Kidney glomerular epithelial cell (primary cell): ENCODE measurements at regions not wholly inside any gene's neighbourhood (a gene's known extent, or its start where the extent isn't known, plus 50 kb on each side); places are given as distances from the start of the nearest gene placed in this dataset.
A peak's percentile ranks its signal among the peaks of the same experiment; 100 is the strongest.
"Not testable (repeated sequence)": the region's sequence is repeated elsewhere in the genome, so short reads cannot be mapped to it uniquely, and the experiment has no call there.

Source experiments
- DNase-seq: peaks from one replicate; lab custom pipeline; 2025; lab: John Stamatoyannopoulos, UW

GRCh38 chr18:6525604-6526003 lies 110.9 kb upstream of the L3MBTL4 start:
- DNase-seq: no peak

DNA sequence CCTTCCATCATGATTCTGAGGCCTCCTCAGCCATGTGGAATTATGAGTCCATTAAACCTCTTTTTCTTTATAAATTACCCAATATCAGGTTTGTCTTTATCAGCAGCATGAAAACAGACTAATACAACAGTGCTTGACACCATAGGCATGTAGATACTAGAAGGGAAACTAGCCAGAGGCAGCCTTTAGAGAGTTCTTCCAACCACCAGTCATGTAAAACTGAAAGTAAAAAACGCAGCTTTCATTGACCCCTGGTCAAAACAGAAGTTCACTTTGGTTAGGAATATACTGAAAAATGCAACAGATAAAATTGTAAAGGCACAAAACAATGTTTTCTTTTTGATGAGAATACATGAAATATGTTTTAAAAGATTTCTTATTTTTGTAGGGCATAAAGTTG lies 122.8 kb upstream of the L3MBTL4 start:
- DNase-seq: no peak

GRCh38 chr18:6541131-6541679 lies 126.5 kb upstream of the L3MBTL4 start:
- DNase-seq: not testable (repeated sequence)

GRCh38 chr18:6542296-6542695 lies 127.6 kb upstream of the L3MBTL4 start:
- no peak for DNase-seq

- DNase-seq: peak; percentile 47
These were observed 128.7 kb upstream of the L3MBTL4 start for GRCh38 chr18:6543330-6543908.

- DNase-seq: no peak
These were observed 131.5 kb upstream of the L3MBTL4 start for GRCh38 chr18:6546229-6546628.

DNA sequence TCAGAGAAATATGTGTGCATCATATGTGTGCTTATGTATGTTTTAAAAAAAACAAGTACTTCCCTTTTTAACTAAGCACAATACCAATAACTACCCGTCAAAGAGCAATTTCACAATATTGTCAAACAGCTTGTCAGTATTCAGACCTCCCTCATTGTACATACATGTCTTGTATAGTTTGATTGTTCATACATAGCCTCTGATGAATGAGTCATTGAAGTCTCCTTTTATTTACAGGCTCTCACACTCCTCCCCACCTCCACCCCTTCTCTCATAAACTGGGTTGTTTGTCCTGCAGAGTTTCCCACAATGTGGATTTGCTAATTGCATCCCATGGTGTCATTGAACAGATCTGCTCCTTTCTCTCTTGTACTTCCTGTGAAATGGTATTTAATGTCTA lies 132.8 kb upstream of the L3MBTL4 start:
- no peak for DNase-seq

- no peak for DNase-seq
These were observed 138.7 kb upstream of the L3MBTL4 start for GRCh38 chr18:6553234-6553900.

DNA sequence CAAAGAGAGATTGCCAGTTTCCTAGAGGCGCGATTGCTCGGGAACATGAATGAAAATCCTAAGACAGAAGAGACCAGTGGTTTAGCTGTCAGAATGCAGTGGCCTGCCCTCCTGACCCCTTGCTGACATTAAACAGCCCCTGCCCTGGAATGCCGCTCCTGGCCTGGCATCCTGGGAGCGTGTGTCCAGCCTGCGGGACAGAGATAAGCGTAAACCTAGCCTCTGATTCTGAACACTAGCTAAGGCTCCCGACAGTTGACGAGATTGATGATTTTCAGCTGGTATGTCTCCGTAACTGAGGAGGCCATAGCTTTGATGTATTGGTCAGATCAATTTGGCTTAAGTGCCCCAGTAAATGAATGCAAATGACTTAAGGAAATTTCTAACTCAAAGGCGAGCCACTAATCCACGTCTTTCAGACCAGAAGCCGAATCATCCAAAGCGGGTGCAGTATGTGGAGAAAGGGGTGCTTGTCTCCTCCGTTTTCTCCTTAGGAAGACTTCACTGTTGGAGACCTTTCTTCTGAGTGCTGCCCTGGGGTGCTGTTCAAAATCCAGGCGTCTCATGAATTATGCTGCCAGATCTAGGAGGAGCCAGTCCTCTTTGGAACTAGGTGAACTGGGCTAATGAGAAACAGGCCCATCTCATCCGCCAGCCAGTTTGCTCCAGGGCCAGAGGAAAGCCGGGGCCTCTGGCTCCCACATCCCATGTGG lies 142.5 kb upstream of the L3MBTL4 start:
- DNase-seq: no peak

DNA sequence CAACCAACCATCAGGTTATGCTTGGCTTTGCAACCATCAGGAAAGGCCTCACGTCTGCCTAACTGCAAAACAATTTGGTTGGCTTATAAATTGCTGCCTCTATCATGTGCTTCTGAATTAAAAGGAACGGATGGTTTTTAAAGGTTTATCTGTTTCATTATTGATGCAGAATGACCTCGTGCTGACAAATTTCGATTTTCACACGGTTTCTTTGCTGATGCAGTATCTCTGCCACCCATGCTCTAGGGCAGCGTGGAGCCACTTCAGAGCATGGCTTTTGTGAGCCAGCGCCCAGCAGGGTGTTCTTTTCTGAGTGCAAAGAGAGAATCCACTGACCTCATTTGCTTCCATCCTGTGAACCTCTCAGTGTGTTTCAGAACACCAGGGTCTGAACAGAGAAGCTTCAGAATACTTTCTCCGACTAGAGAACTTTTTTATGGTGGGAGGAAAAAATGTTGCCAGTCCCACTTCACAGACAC lies 143.1 kb upstream of the L3MBTL4 start:
- DNase-seq: no peak

GRCh38 chr18:6558446-6559156 lies 143.9 kb upstream of the L3MBTL4 start:
- DNase-seq: no peak

DNA sequence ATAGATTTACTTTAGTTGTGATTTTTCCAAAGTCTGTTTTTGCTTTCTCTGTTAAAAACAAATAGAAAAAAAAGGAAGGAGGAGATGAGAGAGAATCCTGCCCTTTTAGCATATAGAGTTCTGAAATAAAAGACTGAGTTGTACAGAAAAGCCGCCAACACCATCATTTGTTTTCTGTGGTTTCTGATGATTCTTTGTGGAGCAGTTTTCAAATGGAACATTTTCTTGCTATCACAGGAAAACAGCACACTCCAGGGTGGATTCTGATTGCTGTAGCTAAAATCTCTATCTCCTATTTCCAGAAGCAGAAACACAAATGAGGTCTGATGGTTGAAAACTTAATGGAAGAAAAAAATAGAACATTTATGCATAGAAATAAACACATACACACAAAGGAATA lies 144.6 kb upstream of the L3MBTL4 start:
- no peak for DNase-seq

DNA sequence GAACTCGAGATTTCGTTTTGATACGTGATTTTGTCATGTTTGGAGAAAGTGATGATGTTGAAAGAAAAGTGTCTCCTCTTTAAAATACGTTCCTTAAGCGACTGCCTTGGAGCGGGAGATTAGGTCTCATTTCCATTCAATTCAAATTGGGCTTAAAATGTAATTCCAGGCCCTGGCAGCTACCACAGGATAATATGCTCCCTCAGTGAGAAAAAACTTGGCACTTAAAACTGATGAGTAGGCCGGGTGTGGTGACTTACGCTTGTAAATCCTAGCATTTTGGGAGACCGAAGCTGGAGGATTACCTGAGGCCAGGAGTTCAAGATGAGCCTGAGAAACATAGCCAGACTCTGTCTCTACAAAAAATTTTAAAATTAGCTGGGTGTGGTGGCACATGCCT lies 146.3 kb upstream of the L3MBTL4 start:
- DNase-seq: no peak

- DNase-seq: no peak
These were observed 146.7 kb upstream of the L3MBTL4 start for GRCh38 chr18:6561420-6561861.

DNA sequence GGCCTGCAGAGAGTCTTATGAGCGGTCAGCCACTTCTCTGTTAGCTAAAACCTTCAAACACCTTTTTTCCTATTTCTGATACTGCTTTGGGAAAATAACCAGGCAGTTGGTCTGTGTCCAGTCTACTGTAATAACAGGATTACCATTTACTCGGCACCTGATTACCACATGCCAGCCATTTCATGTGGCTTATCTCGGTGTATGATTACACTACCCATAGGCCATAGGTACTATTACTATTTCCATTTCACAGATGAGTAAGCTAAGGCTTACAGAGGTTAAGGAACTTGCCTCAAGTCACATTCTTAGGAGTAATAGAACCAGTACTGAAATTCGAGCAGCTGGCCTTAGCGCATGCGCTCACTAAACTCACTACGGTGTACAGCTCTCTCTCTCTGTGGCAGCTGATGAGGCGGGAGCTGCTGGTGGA lies 147.2 kb upstream of the L3MBTL4 start:
- DNase-seq: no peak

DNA sequence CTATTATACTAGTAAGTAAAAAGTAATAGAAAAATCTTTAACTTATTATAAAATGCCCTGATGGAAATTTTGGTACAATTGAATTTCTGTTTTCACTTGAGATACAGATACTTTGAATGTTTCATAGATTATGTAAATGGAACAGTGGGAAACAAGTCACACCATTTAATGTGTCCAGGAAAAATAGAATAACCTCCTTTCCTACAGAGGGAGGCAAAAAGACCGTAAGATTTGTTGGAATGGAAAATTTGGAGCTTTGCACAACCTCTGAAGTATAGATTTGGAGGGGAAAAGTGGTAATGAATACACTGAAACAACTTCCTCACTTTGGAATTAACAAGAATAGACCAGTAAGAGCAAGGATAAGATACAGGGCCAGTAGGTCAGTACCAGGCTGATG lies 149.2 kb upstream of the L3MBTL4 start:
- no peak for DNase-seq

DNA sequence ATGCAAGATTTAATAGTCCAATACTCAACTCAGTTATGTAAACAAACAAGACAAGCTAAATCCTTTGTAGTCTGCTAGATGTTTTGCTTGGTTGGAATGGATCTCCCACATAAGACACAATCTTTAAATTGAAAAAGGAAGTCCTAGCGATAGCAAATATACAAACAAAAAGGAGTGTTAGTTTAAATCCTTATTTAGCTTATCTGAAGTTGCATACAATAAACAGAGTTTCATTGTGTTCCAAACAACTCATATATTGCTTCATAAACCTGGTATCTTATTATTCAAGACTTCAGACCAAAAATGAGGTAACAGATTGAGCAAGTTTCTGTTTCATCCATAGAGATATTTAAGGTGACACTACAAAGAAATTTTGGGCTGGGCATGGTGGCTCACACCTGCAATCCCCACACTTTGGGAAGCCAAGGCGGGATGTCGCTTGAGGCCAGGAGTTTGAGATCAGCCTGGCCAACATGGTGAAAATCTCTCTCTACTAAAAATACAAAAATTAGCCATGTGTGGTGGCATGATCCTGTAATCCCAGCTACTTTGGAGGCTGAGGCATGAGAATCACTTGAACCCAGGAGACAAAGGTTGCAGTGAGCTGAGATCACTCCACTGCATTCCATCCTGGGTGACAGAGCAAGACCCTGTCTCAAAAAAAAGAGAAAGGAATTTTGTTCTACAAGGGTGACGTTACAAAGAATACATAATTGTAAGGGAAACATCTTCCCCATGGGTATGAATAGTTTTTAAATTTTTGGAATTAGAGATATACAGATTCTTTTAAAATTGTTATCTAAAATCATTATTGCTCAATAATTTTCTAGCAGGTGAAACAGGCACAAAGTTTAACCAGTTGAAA lies 150.5 kb upstream of the L3MBTL4 start:
- no peak for DNase-seq

GRCh38 chr18:6565815-6566081 lies 151.0 kb upstream of the L3MBTL4 start:
- no peak for DNase-seq

DNA sequence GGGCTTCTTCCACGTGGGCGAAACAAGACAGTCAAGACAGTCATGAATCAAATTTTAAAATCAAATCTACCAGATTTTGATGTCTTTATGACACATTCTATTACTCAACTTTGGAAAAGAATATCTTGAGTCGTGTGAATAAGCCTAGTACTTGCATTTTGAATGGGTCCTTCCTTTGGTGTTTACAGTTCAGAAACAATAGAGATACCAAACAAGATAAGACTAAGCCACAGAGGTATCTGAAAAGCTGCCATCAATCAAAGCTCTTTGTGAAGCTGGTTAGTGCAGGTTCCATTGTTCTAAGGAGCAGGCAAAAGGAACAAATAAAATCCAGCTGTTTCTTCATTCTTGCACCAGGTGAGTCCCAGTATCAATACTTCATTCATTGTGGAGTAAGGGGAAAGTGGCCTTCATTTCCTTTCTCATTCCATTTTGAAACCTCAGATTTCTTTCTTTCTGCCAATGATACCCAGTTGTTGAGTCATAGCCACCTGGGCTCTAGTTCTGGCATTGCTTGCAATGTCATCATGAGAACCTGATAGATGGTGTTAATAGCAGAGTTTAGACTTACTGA lies 151.7 kb upstream of the L3MBTL4 start:
- DNase-seq: no peak

- no peak for DNase-seq
These were observed 155.1 kb upstream of the L3MBTL4 start for GRCh38 chr18:6569813-6570212.

DNA sequence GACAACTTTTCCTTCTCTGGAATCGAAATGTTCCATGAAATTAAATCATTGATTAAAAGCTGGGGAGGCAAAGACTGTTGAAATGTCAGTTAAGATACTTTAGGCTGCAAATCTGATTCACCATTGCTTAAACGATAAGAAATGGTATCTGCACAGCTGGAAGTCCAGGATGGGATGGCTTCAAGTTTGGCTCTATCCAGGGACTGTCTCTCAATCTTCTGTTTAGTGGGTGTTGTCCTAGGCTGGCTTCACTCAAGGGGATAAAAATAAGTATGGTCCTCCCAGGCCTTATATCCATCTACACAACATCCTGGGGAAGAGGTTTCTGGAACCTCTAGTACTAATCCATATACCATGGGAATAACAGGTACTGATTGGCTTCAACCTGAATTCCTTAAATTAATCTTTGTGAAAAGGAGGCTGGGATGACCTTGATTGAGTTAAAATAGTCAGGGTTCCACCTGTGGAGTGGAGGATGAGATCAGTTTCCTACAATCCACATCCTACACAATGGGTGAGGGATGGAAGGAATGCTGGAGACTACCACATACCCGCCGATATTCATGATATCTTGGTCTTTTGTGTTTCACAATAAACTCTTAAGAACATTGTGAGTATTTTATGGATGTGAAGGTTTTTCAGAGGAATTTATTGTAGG lies 156.0 kb upstream of the L3MBTL4 start:
- no peak for DNase-seq
